Esophagus squamous epithelium (tissue), 5 donors: ENCODE measurements at regions not wholly inside any gene's neighbourhood (a gene's known extent, or its start where the extent isn't known, plus 50 kb on each side); places are given as distances from the start of the nearest gene placed in this dataset.

Experiments
- DNase-seq: peaks from one replicate; lab custom pipeline; 2025; lab: John Stamatoyannopoulos, UW
- H3K27ac ChIP-seq, 4 donors: fragments of 200-600 bp; sonication (generic); one replicate each; pipeline ENCODE4 v1.5.1; 2016 to 2019; ENCODE audit warnings: mild to moderate bottlenecking in 1 of 4
- H3K27me3 ChIP-seq, 4 donors: fragments of 200-600 bp; sonication (generic); 1 replicate in 3 of 4; 2 replicates in 1 of 4; pipeline versions ENCODE4 v1.5.1 to v1.6.0; 2017 to 2021; ENCODE audit warnings: antibody characterized with exemption in 1 of 4
- H3K36me3 ChIP-seq, 3 donors: fragments of 200-600 bp; sonication (generic); one replicate each; pipeline ENCODE4 v1.5.1; 2016 to 2019
- H3K4me1 ChIP-seq, 3 donors: fragments of 200-600 bp; sonication (generic); one replicate each; pipeline ENCODE4 v1.5.1; 2017 to 2019
- H3K4me3 ChIP-seq, 4 donors: fragments of 200-600 bp; sonication (generic); 1 replicate in 3 of 4; 2 replicates in 1 of 4; pipeline ENCODE4 v1.5.1; 2016 to 2019; ENCODE audit warnings: mild to moderate bottlenecking in 2 of 4, moderate library complexity in 1 of 4
- H3K9me3 ChIP-seq, 3 donors: fragments of 200-600 bp; sonication (generic); one replicate each; pipeline ENCODE4 v1.5.1; 2016 to 2019
- POLR2A ChIP-seq, 4 donors: fragments of 450-650 bp; IDR thresholded peaks; one replicate each; pipeline ENCODE4 v1.6.1; 2017; ENCODE audit warnings: antibody characterized with exemption in 4 of 4, mild to moderate bottlenecking in 4 of 4, moderate library complexity in 3 of 4
- WGBS, 2 donors: methylation state at CpG; one replicate each; pipeline ENCODE4 v1.1.5; 2018; 5-methylcytosine and 5-hydroxymethylcytosine counted together
- intact Hi-C: fragments of 100-400 bp; cut with DNase I; formaldehyde crosslinking; loops from one replicate; pipeline ENCODE4 v1.15.0; 2022
- TF ChIP-seq, protein P1 (sequence below), 6 experiments: fragments of 450-650 bp in 4 of 6; fragments of 200-600 bp in 2 of 6; sonication (generic) in 2 of 6; IDR thresholded peaks; one replicate each; pipeline ENCODE4 v1.5.1; 2016 to 2019; ENCODE audit warnings: antibody characterized with exemption in 6 of 6, mild to moderate bottlenecking in 4 of 6, moderate library complexity in 4 of 6
- donor health status: DM: yes; HTN: yes; CAD: no.

DNA sequence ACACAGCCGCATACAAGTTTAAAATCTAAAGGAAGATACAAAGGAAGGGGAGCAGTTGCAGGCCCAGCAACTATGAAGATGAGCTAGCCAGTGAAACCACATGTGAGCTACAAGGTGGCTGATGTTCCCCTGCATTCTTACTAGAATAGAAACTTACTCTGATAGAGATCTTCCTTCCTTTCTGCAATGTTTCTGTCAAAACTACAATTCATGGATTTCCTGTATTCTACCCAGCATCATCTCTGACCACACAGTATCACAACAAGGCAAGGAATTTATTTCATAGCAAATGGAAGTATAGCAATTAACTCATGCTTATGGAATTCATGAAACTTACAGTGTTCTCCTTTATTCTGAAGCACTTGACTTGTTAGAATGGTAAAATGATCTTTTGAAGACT lies 68.7 kb upstream of the AASS start:
- Histone ChIP-seq H3K36me3 (no peaks in the 10 kb centered on the region), H3K27ac (no peak overlapping the region), H3K4me1 (no peaks in the 10 kb centered on the region), H3K4me3 (no peak overlapping the region), H3K9me3 (no peaks in the 10 kb centered on the region), H3K27me3 (no peaks in the 10 kb centered on the region)
- no peak for DNase-seq
- TF ChIP-seq POLR2A (IDR thresholded peaks at IDR 0.05): no peak
- TF ChIP-seq, protein P1, sequence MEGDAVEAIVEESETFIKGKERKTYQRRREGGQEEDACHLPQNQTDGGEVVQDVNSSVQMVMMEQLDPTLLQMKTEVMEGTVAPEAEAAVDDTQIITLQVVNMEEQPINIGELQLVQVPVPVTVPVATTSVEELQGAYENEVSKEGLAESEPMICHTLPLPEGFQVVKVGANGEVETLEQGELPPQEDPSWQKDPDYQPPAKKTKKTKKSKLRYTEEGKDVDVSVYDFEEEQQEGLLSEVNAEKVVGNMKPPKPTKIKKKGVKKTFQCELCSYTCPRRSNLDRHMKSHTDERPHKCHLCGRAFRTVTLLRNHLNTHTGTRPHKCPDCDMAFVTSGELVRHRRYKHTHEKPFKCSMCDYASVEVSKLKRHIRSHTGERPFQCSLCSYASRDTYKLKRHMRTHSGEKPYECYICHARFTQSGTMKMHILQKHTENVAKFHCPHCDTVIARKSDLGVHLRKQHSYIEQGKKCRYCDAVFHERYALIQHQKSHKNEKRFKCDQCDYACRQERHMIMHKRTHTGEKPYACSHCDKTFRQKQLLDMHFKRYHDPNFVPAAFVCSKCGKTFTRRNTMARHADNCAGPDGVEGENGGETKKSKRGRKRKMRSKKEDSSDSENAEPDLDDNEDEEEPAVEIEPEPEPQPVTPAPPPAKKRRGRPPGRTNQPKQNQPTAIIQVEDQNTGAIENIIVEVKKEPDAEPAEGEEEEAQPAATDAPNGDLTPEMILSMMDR (IDR thresholded peaks at IDR 0.05): no peak
- intact Hi-C loops: no loop called here
- 72 to 80% methylated on average over 1 of the region's 1 CpG for WGBS, 2 donors

DNA sequence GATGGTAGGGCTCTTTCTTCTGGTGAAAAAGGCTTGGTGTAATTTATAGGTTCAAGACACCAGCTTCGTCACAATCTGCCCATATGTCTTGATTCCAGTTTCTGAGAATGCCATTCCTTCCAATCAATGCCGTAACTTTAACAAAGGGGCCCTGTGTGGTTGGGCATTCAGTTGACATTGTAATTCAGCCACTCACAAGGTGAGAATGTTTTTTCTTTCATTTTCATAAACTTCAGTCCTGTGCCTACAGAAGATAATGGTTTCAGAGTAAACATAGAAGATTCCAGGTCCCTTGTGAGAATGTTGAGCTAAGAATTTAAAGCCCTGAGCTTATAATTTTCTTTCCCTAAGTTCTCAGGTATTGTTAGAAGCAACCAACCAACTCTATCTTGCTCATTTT lies 67.3 kb upstream of the AASS start:
- WGBS, 2 donors: 74 to 82% methylated on average over 2 of the region's 2 CpGs
- intact Hi-C loops: no loop called here
- Histone ChIP-seq H3K27ac (no peak overlapping the region), H3K9me3 (peaks cover 0 to 9% (median 0%) of the 10 kb centered on the region in 3 donors), H3K4me1 (no peaks in the 10 kb centered on the region), H3K27me3 (no peaks in the 10 kb centered on the region), H3K36me3 (no peaks in the 10 kb centered on the region), H3K4me3 (no peak overlapping the region)
- TF ChIP-seq POLR2A (IDR thresholded peaks at IDR 0.05): no peak
- TF ChIP-seq, protein P1 (IDR thresholded peaks at IDR 0.05): no peak
- no peak for DNase-seq

DNA sequence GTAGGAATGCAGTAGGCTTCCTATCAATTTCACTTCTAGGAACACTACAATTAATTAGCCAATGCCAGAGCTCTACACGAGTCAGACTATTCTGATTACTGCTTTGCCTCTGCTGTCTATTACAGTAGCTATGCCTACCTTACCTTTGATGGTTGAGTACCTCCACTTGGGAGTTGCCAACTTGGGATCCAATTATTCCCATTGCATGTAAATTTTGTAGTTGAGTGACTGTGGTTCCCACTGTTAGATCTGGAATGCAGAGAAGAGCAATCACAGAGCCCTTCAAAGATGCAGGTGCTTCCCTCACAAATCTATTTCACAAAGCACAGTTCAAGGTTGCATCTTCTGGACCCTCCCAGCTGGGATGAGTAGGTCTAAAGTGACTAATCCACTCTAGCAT lies 62.9 kb upstream of the AASS start:
- H3K4me1 ChIP-seq: no peaks in the 10 kb centered on the region
- H3K27me3 ChIP-seq: no peaks in the 10 kb centered on the region
- H3K9me3 ChIP-seq: peaks cover 0 to 13% (median 0%) of the 10 kb centered on the region in 3 donors
- TF ChIP-seq, protein P1 (IDR thresholded peaks at IDR 0.05): no peak
- no peak for TF ChIP-seq POLR2A (IDR thresholded peaks at IDR 0.05)
- DNase-seq: no peak
- H3K27ac ChIP-seq: no peak overlapping the region
- no peak overlapping the region for H3K4me3 ChIP-seq
- H3K36me3 ChIP-seq: no peaks in the 10 kb centered on the region
- WGBS, 2 donors: 71 to 85% methylated on average over 1 of the region's 1 CpG
- intact Hi-C loops: no loop called here

DNA sequence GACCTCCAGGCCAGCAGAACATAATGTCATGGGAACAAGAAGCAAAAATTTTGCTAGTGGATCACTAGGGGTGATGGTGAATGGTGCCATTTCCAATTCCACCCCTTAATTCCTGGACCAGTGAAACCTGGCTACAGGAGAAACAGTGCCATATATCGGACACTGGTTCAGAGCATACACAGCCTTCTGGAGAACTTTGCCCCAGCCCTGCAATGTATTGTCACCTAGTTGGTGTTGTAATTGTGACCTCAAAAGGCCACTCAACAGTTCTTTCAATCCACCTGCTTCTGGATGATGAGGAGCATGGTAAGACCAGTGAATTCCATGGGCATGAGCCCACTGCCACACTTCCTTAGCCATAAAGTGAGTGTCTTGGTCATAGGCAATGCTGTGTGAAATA lies 59.8 kb upstream of the AASS start:
- Histone ChIP-seq H3K4me1 (no peaks in the 10 kb centered on the region), H3K4me3 (no peak overlapping the region), H3K9me3 (peaks cover 0 to 13% (median 0%) of the 10 kb centered on the region in 3 donors), H3K27ac (no peak overlapping the region), H3K36me3 (no peaks in the 10 kb centered on the region), H3K27me3 (no peaks in the 10 kb centered on the region)
- TF ChIP-seq, protein P1 (IDR thresholded peaks at IDR 0.05): no peak
- TF ChIP-seq POLR2A (IDR thresholded peaks at IDR 0.05): no peak
- 86 to 100% methylated on average over 1 of the region's 1 CpG for WGBS, 2 donors
- no peak for DNase-seq
- intact Hi-C loops: no loop called here

DNA sequence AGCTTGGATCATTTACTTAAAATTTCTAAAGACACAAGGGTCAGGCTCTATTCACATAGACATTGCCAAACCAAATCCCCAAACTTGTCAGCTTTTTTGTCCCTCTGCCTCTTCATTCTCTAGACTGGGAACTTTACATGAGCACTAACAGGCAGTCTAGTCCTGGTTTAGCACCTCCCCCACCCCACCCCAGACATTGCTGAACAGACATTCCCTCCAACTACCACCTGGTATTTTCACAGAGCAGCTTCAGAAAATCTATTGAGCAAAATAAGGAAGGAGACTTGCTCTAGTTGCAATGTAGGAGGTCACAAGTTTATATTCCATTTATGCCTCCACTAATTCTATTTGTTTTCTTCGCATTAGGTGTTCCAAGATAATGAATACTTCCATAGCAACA lies 56.8 kb upstream of the AASS start:
- intact Hi-C loops: no loop called here
- H3K36me3 ChIP-seq: no peaks in the 10 kb centered on the region
- no peak for DNase-seq
- TF ChIP-seq, protein P1 (IDR thresholded peaks at IDR 0.05): no peak
- no peak for TF ChIP-seq POLR2A (IDR thresholded peaks at IDR 0.05)
- no peak overlapping the region for H3K4me3 ChIP-seq
- H3K9me3 ChIP-seq: no peaks in the 10 kb centered on the region
- H3K27ac ChIP-seq: no peak overlapping the region
- H3K4me1 ChIP-seq: no peaks in the 10 kb centered on the region
- WGBS, 2 donors: 81 to 88% methylated on average over 1 of the region's 1 CpG
- H3K27me3 ChIP-seq: no peaks in the 10 kb centered on the region
